ENCODE measurements at regions not wholly inside any gene's neighbourhood (a gene's known extent, or its start where the extent isn't known, plus 50 kb on each side); places are given as distances from the start of the nearest gene placed in this dataset.
"Not testable (repeated sequence)": the region's sequence is repeated elsewhere in the genome, so short reads cannot be mapped to it uniquely, and the experiment has no call there.

- Histone ChIP-seq H3K27ac (no peak overlapping the region), H3K4me3 (no peak overlapping the region), H3K36me3 (no peaks in the 10 kb centered on the region), H3K4me1 (no peaks in the 10 kb centered on the region), H3K9me3 (no peaks in the 10 kb centered on the region), H3K27me3 (no peaks in the 10 kb centered on the region)
- DNase-seq, result no peak
- no peak for TF ChIP-seq POLR2A (IDR thresholded peaks at IDR 0.05)
- TF ChIP-seq, protein P1, sequence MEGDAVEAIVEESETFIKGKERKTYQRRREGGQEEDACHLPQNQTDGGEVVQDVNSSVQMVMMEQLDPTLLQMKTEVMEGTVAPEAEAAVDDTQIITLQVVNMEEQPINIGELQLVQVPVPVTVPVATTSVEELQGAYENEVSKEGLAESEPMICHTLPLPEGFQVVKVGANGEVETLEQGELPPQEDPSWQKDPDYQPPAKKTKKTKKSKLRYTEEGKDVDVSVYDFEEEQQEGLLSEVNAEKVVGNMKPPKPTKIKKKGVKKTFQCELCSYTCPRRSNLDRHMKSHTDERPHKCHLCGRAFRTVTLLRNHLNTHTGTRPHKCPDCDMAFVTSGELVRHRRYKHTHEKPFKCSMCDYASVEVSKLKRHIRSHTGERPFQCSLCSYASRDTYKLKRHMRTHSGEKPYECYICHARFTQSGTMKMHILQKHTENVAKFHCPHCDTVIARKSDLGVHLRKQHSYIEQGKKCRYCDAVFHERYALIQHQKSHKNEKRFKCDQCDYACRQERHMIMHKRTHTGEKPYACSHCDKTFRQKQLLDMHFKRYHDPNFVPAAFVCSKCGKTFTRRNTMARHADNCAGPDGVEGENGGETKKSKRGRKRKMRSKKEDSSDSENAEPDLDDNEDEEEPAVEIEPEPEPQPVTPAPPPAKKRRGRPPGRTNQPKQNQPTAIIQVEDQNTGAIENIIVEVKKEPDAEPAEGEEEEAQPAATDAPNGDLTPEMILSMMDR (IDR thresholded peaks at IDR 0.05), result no peak
Measured at GRCh38 chr13:61094865-61095264, 320.8 kb downstream of the PCDH20 start.

DNA sequence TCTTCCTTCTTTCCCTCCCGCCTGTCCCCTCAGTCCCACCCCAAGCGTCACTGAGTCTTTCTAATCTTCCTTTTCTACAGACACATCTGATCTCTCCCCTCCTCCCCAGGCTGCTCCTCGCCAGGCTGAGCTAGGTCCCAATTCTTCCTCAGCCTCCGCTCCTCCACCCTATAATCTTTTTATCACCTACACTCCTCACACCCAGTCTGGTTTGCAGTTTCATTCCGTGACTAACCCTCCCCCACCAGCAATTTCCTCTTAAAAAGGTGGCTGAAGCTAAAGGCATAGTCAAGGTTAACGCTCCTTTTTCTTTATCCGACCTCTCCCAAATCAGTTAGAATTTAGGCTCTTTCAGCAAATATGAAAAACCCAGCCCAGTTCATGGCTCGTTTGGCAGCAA is 325.8 kb downstream of the PCDH20 start:
- not testable (repeated sequence) for H3K4me1 ChIP-seq, H3K27me3 ChIP-seq, H3K27ac ChIP-seq, DNase-seq, H3K4me3 ChIP-seq, H3K36me3 ChIP-seq, H3K9me3 ChIP-seq

DNA sequence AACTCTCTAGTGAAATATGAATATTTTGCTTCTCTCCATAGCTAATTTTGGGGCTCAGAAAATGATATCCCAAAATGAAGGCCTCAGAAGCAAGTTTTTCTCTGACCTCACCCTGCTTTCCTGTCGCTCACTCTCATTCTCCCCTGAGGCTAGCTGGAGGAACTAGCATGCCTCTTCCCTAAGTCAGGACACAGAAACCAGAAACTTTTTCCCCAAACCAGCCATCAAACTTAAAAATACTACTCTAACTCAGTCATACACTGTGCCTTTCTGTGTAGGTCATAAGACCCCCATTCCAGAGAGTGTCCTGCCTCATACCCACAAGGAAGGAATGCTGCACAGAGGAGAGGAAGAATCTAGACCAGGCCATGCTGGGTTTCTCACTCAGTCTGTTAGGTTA is 329.6 kb downstream of the PCDH20 start:
- H3K27me3 ChIP-seq, result no peaks in the 10 kb centered on the region
- H3K9me3 ChIP-seq, result no peaks in the 10 kb centered on the region
- H3K4me1 ChIP-seq, result no peaks in the 10 kb centered on the region
- no peaks in the 10 kb centered on the region for H3K36me3 ChIP-seq
- H3K27ac ChIP-seq, result no peak overlapping the region
- DNase-seq, result no peak
- no peak for TF ChIP-seq POLR2A (IDR thresholded peaks at IDR 0.05)
- TF ChIP-seq, protein P1 (IDR thresholded peaks at IDR 0.05), result no peak
- H3K4me3 ChIP-seq, result no peak overlapping the region

DNA sequence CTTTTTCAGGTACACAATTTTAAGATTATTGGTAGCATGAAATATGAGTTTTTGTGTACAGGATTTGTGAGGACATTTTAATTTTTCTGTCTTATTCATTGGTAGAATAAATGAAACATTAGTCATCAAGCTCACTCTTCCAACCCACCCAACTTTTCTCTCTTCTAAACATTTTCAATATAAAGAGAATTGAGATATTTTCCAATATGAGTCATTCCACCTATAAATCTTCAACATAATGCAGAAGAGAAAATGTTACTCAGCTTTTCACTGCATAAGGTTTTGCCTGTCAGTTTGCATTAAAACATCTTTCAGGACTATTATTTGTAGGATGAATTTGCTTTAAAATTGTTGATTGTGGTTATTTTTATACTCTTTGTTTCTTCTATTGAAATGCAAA is 330.7 kb downstream of the PCDH20 start:
- Histone ChIP-seq H3K4me1 (no peaks in the 10 kb centered on the region), H3K36me3 (no peaks in the 10 kb centered on the region), H3K4me3 (no peak overlapping the region), H3K9me3 (no peaks in the 10 kb centered on the region), H3K27me3 (no peaks in the 10 kb centered on the region), H3K27ac (no peak overlapping the region)
- TF ChIP-seq, protein P1 (IDR thresholded peaks at IDR 0.05), result no peak
- TF ChIP-seq POLR2A (IDR thresholded peaks at IDR 0.05), result no peak
- DNase-seq, result no peak

DNA sequence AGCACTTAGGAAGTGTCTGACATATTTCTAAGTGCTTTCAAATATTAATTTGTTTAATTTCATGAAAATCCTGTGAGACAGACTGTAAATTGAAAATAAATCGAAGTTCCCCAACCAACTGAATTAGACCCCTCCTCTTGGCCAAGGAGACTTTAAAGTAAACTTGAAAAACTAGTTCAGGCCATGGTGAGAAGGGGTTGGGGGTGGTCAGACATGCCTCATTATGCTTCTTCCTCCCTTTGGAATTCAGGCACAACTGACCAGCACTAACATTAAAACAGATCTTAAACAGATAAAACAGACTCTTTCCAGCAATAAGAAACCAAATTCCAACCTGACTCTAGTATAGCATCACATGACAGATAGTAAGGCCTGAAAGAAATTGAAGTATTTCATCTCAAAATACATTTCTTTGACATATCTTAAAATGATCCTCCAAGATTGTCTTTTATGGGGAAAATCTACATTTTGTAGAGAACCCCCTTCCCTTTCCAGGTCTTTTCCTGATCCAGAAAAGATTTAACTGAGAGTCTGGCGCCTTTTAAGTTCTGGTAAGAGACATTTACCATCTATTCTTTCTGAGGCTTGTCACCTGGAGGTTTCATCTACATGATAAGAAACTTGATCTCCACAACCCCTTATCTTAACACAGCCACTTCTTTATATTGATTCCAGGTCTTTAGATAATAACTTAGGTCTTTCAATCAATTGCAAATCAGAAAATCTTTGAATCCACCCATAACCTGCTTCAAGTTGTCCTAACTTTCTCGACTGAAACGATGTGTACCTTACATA is 336.5 kb downstream of the PCDH20 start:
- no peak for DNase-seq
- TF ChIP-seq POLR2A (IDR thresholded peaks at IDR 0.05), result no peak
- TF ChIP-seq, protein P1 (IDR thresholded peaks at IDR 0.05), result no peak

GRCh38 chr13:61052175-61052574 is 363.5 kb downstream of the PCDH20 start:
- Histone ChIP-seq H3K27ac (no peak overlapping the region), H3K4me1 (no peaks in the 10 kb centered on the region), H3K9me3 (no peaks in the 10 kb centered on the region), H3K27me3 (no peaks in the 10 kb centered on the region), H3K4me3 (no peak overlapping the region), H3K36me3 (no peaks in the 10 kb centered on the region)
- DNase-seq, result no peak
- TF ChIP-seq POLR2A (IDR thresholded peaks at IDR 0.05), result no peak

More for the DNA sequence above, 336.5 kb downstream of the PCDH20 start:
- Histone ChIP-seq H3K4me3 (no peak overlapping the region), H3K36me3 (no peaks in the 10 kb centered on the region), H3K4me1 (no peaks in the 10 kb centered on the region), H3K27ac (no peak overlapping the region), H3K27me3 (no peaks in the 10 kb centered on the region), H3K9me3 (no peaks in the 10 kb centered on the region)

DNA sequence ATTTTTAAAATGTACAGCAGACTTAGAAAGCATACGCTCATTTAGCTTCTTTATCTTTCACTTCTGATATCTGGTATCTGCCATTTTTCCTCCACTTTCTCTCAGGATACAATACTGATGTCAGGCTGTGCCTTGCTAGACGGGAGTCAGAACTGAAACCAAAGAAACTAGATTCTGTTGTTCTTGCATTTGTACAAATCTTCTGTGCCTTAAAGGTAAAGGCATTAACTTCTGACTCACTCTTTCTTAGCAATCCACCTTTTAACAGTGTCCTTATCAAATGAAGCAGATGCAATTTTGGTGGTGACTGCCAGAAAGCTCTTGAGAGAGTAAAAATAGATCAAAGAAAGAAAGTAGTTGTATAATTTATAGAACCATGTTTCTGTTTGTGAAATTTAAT is 370.4 kb downstream of the PCDH20 start:
- Histone ChIP-seq H3K27ac (no peak overlapping the region), H3K9me3 (no peaks in the 10 kb centered on the region), H3K4me1 (no peaks in the 10 kb centered on the region), H3K36me3 (no peaks in the 10 kb centered on the region), H3K4me3 (no peak overlapping the region), H3K27me3 (no peaks in the 10 kb centered on the region)
- DNase-seq, result no peak
- no peak for TF ChIP-seq POLR2A (IDR thresholded peaks at IDR 0.05)
- TF ChIP-seq, protein P1 (IDR thresholded peaks at IDR 0.05), result no peak

Data from Peyer's patch (tissue), 4 donors.